Cardiac muscle cell (in vitro differentiated cells and primary cell): ENCODE measurements at regions not wholly inside any gene's neighbourhood (a gene's known extent, or its start where the extent isn't known, plus 50 kb on each side); places are given as distances from the start of the nearest gene placed in this dataset.
A peak's percentile ranks its signal among the peaks of the same experiment; 100 is the strongest.

Experiments used
- DNase-seq, 2 donors: peaks; one replicate each; pipeline versions ENCODE4 v3.0.0 to v3.0.0-alpha.2; 2010 to 2017; ENCODE audit warnings: low read depth in 1 of 2, low spot score in 1 of 2
- H3K27ac ChIP-seq: fragments of 200-600 bp; sonication (generic); 2 replicates; pipeline ENCODE4 v1.5.1; 2016
- H3K27me3 ChIP-seq: fragments of 200-600 bp; sonication (generic); 2 replicates; pipeline ENCODE4 v1.6.0; 2016; ENCODE audit warnings: control low read depth
- H3K36me3 ChIP-seq: fragments of 200-600 bp; sonication (generic); 2 replicates; pipeline ENCODE4 v1.5.1; 2016; ENCODE audit warnings: control low read depth
- H3K4me1 ChIP-seq: fragments of 200-600 bp; sonication (generic); 2 replicates; pipeline ENCODE4 v1.8.1; 2017; ENCODE audit warnings: low read depth, mild to moderate bottlenecking, mixed run types
- H3K4me3 ChIP-seq: fragments of 200-600 bp; sonication (generic); 2 replicates; pipeline ENCODE4 v1.5.1; 2016; ENCODE audit warnings: mild to moderate bottlenecking
- H3K9me3 ChIP-seq: fragments of 200-600 bp; sonication (generic); 2 replicates; pipeline ENCODE4 v1.5.1; 2017; ENCODE audit warnings: low read depth, mild to moderate bottlenecking, control low read depth
- TF ChIP-seq, protein P1 (sequence below): IDR thresholded peaks from 2 replicates; pipeline ENCODE4 v1.5.1; 2012; ENCODE audit warnings: low read depth, mild to moderate bottlenecking, low read length

- DNase-seq = no peak
- no peaks in the 10 kb centered on the region for H3K9me3 ChIP-seq
- no peak overlapping the region for H3K27ac ChIP-seq
- TF ChIP-seq, protein P1, sequence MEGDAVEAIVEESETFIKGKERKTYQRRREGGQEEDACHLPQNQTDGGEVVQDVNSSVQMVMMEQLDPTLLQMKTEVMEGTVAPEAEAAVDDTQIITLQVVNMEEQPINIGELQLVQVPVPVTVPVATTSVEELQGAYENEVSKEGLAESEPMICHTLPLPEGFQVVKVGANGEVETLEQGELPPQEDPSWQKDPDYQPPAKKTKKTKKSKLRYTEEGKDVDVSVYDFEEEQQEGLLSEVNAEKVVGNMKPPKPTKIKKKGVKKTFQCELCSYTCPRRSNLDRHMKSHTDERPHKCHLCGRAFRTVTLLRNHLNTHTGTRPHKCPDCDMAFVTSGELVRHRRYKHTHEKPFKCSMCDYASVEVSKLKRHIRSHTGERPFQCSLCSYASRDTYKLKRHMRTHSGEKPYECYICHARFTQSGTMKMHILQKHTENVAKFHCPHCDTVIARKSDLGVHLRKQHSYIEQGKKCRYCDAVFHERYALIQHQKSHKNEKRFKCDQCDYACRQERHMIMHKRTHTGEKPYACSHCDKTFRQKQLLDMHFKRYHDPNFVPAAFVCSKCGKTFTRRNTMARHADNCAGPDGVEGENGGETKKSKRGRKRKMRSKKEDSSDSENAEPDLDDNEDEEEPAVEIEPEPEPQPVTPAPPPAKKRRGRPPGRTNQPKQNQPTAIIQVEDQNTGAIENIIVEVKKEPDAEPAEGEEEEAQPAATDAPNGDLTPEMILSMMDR = no peak
- no peak overlapping the region for H3K4me3 ChIP-seq
- no peaks in the 10 kb centered on the region for H3K36me3 ChIP-seq
- no peaks in the 10 kb centered on the region for H3K27me3 ChIP-seq
- H3K4me1 ChIP-seq = no peaks in the 10 kb centered on the region
These were observed 114.8 kb upstream of the USP24 start for GRCh38 chr1:55329808-55330432.

GRCh38 chr1:55329091-55329490 is 113.9 kb upstream of the USP24 start:
- Histone ChIP-seq H3K4me1 (no peaks in the 10 kb centered on the region), H3K27ac (no peak overlapping the region), H3K27me3 (no peaks in the 10 kb centered on the region), H3K36me3 (no peaks in the 10 kb centered on the region), H3K4me3 (no peak overlapping the region), H3K9me3 (no peaks in the 10 kb centered on the region)
- DNase-seq = peak in 1 of 2 donors; percentile 51
- TF ChIP-seq, protein P1 = no peak

- Histone ChIP-seq H3K9me3 (no peaks in the 10 kb centered on the region), H3K4me3 (no peak overlapping the region), H3K27me3 (no peaks in the 10 kb centered on the region), H3K4me1 (no peaks in the 10 kb centered on the region), H3K36me3 (no peaks in the 10 kb centered on the region), H3K27ac (no peak overlapping the region)
- DNase-seq = no peak
- TF ChIP-seq, protein P1 = no peak
These were observed 111.5 kb upstream of the USP24 start for GRCh38 chr1:55326496-55327243.

DNA sequence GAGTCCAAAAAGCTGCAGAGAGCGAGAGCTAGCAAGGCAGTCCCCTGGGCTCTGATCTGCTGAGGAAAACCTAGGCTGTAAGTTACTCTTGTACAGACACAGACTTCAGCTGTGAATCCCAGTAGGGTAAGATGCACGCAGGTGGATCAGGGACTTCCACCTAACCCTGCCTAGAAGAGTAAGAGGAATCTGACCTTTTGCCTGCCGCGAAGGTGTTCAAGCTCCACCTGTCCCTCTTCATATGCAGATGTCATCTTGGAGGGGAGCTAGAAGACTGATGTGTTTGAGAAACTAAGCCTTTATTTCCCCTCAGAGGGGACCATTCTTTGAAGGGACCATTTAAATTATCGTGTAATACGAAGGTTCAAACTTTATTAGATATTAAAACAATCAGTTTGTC is 108.6 kb upstream of the USP24 start:
- H3K4me1 ChIP-seq = no peaks in the 10 kb centered on the region
- H3K9me3 ChIP-seq = no peaks in the 10 kb centered on the region
- no peak for DNase-seq
- TF ChIP-seq, protein P1 = no peak
- H3K36me3 ChIP-seq = no peaks in the 10 kb centered on the region
- H3K27me3 ChIP-seq = no peaks in the 10 kb centered on the region
- no peak overlapping the region for H3K27ac ChIP-seq
- H3K4me3 ChIP-seq = no peak overlapping the region

GRCh38 chr1:55322842-55323241 is 107.7 kb upstream of the USP24 start:
- H3K9me3 ChIP-seq = no peaks in the 10 kb centered on the region
- H3K4me1 ChIP-seq = no peaks in the 10 kb centered on the region
- no peaks in the 10 kb centered on the region for H3K27me3 ChIP-seq
- no peak overlapping the region for H3K27ac ChIP-seq
- no peak for DNase-seq
- no peaks in the 10 kb centered on the region for H3K36me3 ChIP-seq
- no peak overlapping the region for H3K4me3 ChIP-seq
- TF ChIP-seq, protein P1 = no peak
